22Rv1 (cell line): ENCODE measurements at regions not wholly inside any gene's neighbourhood (a gene's known extent, or its start where the extent isn't known, plus 50 kb on each side); places are given as distances from the start of the nearest gene placed in this dataset.

ENCODE experiments used
- H3K27ac ChIP-seq: fragments of 450-650 bp; 2 replicates; pipeline ENCODE4 v1.5.1; 2017
- CTCF ChIP-seq: fragments of 450-650 bp; IDR thresholded peaks from 2 replicates; pipeline ENCODE4 v1.5.1; 2017; ENCODE audit warnings: mild to moderate bottlenecking
- ZFX ChIP-seq: fragments of 450-650 bp; IDR thresholded peaks from 2 replicates; pipeline ENCODE4 v1.6.1; 2017; ENCODE audit warnings: antibody characterized with exemption, borderline replicate concordance

GRCh38 chr6:92050216-92050615 is 1369.1 kb downstream of the EPHA7 start:
- no peak overlapping the region for H3K27ac ChIP-seq
- TF ChIP-seq ZFX (no peak), CTCF (no peak)

GRCh38 chr6:92047860-92048259 is 1371.5 kb downstream of the EPHA7 start:
- H3K27ac ChIP-seq, result no peak overlapping the region
- no peak for TF ChIP-seq CTCF
- no peak for TF ChIP-seq ZFX

- TF ChIP-seq ZFX (no peak), CTCF (no peak)
- no peak overlapping the region for H3K27ac ChIP-seq
Measured at GRCh38 chr6:92047152-92047850, 1372.1 kb downstream of the EPHA7 start.

- TF ChIP-seq CTCF (no peak), ZFX (no peak)
- no peak overlapping the region for H3K27ac ChIP-seq
Measured at GRCh38 chr6:92044312-92044711, 1375.0 kb downstream of the EPHA7 start.

- TF ChIP-seq CTCF (no peak), ZFX (no peak)
- H3K27ac ChIP-seq, result no peak overlapping the region
Measured at GRCh38 chr6:92043777-92044176, 1375.6 kb downstream of the EPHA7 start.

GRCh38 chr6:92026878-92027277 is 1392.5 kb downstream of the EPHA7 start:
- H3K27ac ChIP-seq, result no peak overlapping the region
- no peak for TF ChIP-seq CTCF
- no peak for TF ChIP-seq ZFX

- H3K27ac ChIP-seq, result no peak overlapping the region
- TF ChIP-seq ZFX (no peak), CTCF (no peak)
Measured at GRCh38 chr6:92024881-92025280, 1394.5 kb downstream of the EPHA7 start.
